SK-MEL-5 (cell line): ENCODE measurements at regions not wholly inside any gene's neighbourhood (a gene's known extent, or its start where the extent isn't known, plus 50 kb on each side); places are given as distances from the start of the nearest gene placed in this dataset.
"Not testable (repeated sequence)": the region's sequence is repeated elsewhere in the genome, so short reads cannot be mapped to it uniquely, and the experiment has no call there.

Experiments used
- DNase-seq: peaks from one replicate; pipeline ENCODE4 v3.0.0-alpha.2; 2016; ENCODE audit warnings: low read depth, low spot score
- in situ Hi-C: cut with HindIII; loops from 2 replicates; pipeline ENCODE4 v1.10.0; 2016; ENCODE audit warnings: low sequenced_read_pairs, high pct_unique_total_duplicates, low pct_unique_long_range_greater_than_20kb

GRCh38 chr7:81248420-81248819 is 329.6 kb upstream of the SEMA3C start:
- in situ Hi-C loops = no loop called here
- DNase-seq = no peak

GRCh38 chr7:81247364-81247763 is 328.5 kb upstream of the SEMA3C start:
- in situ Hi-C loops, DNase-seq: not testable (repeated sequence)

GRCh38 chr7:81245353-81245752 is 326.5 kb upstream of the SEMA3C start:
- in situ Hi-C loops = no loop called here
- DNase-seq = no peak

- DNase-seq = peak; percentile 55
Observed at GRCh38 chr7:81244224-81244623, 325.4 kb upstream of the SEMA3C start.

GRCh38 chr7:81236560-81236959 is 317.7 kb upstream of the SEMA3C start:
- in situ Hi-C loops = no loop called here
- DNase-seq = no peak

More at GRCh38 chr7:81244224-81244623, 325.4 kb upstream of the SEMA3C start:
- in situ Hi-C loops = no loop called here

- no peak for DNase-seq
- in situ Hi-C loops = no loop called here
Observed at GRCh38 chr7:81235997-81236396, 317.1 kb upstream of the SEMA3C start.

- no peak for DNase-seq
- in situ Hi-C loops = no loop called here
Observed at GRCh38 chr7:81234896-81235295, 316.0 kb upstream of the SEMA3C start.

- in situ Hi-C loops = no loop called here
- DNase-seq = no peak
Observed at GRCh38 chr7:81233208-81233940, 314.5 kb upstream of the SEMA3C start.

- no peak for DNase-seq
- in situ Hi-C loops = no loop called here
Observed at GRCh38 chr7:81232084-81232799, 313.4 kb upstream of the SEMA3C start.

GRCh38 chr7:81231301-81231838 is 312.5 kb upstream of the SEMA3C start:
- in situ Hi-C loops = no loop called here

GRCh38 chr7:81226234-81226633 is 307.4 kb upstream of the SEMA3C start:
- DNase-seq = no peak
- in situ Hi-C loops = no loop called here

More at GRCh38 chr7:81231301-81231838, 312.5 kb upstream of the SEMA3C start:
- DNase-seq = no peak

- in situ Hi-C loops, DNase-seq: not testable (repeated sequence)
Observed at GRCh38 chr7:81222692-81223091, 303.8 kb upstream of the SEMA3C start.

- in situ Hi-C loops = no loop called here
- no peak for DNase-seq
Observed at GRCh38 chr7:81221527-81222217, 302.8 kb upstream of the SEMA3C start.

GRCh38 chr7:81218480-81219106 is 299.7 kb upstream of the SEMA3C start:
- in situ Hi-C loops = no loop called here
- DNase-seq = no peak

- no peak for DNase-seq
- in situ Hi-C loops = no loop called here
Observed at GRCh38 chr7:81213394-81213793, 294.5 kb upstream of the SEMA3C start.

GRCh38 chr7:81211934-81212320 is 293.1 kb upstream of the SEMA3C start:
- in situ Hi-C loops = no loop called here
- no peak for DNase-seq

- no peak for DNase-seq
- in situ Hi-C loops = no loop called here
Observed at GRCh38 chr7:81211204-81211933, 292.5 kb upstream of the SEMA3C start.
